GM10266 (cell line): ENCODE measurements at regions not wholly inside any gene's neighbourhood (a gene's known extent, or its start where the extent isn't known, plus 50 kb on each side); places are given as distances from the start of the nearest gene placed in this dataset.
A peak's percentile ranks its signal among the peaks of the same experiment; 100 is the strongest.

Experiments used
- DNase-seq: peaks from one replicate; pipeline ENCODE4 v3.0.0; 2012; ENCODE audit errors: extremely low spot score
- CTCF ChIP-seq: IDR thresholded peaks from 2 replicates; pipeline ENCODE4 v1.5.1; 2012; ENCODE audit warnings: mild to moderate bottlenecking, low read depth; ENCODE audit not compliant: control insufficient read depth, insufficient read depth; ENCODE audit errors: missing control alignments

DNA sequence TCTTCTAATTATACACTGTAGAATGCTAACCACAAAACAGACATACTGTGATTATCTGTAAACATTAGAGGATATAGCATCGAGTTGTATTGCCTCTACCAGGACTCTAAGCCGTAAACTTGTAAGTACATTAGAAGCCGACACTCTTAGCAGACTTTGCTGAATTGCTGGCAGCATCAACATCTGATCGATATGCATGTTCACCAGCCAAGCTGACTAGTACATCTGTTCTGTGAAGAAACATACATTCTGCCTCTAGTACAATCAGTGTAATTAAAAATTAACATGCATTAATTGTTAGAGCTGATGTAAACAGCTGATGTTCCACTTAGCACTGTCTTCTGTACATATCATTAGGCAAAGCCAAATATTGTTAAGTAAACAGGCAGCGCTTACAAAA lies 502.2 kb downstream of the NR4A2 start:
- TF ChIP-seq CTCF, result no peak
- no peak for DNase-seq

GRCh38 chr2:155825876-155826275 lies 506.6 kb downstream of the NR4A2 start:
- no peak for DNase-seq
- TF ChIP-seq CTCF, result no peak

- peak; percentile 66 for TF ChIP-seq CTCF
- peak; percentile 27 for DNase-seq
Observed at GRCh38 chr2:155815851-155816250, 516.7 kb downstream of the NR4A2 start.

GRCh38 chr2:155815275-155815674 lies 517.2 kb downstream of the NR4A2 start:
- DNase-seq, result no peak
- no peak for TF ChIP-seq CTCF

- no peak for DNase-seq
- TF ChIP-seq CTCF, result no peak
Observed at GRCh38 chr2:155810411-155810810, 522.1 kb downstream of the NR4A2 start.

DNA sequence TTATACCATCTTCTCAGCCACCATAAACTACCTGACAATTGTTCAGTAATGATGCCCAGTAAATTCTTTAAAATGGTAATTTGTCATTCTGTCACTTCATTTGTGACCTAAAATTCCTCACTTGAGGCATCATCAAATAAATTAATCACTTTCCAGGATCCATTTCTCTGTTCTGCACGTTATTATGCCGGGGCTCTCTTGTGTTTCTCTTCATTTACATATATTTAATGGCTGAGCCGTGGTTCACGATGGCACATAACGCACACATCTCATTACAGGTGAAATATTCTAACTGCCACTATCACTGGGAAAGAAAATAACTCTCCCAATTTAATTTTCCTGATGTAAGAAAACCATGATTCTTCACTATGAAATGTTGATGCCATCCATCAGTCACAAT lies 529.6 kb downstream of the NR4A2 start:
- no peak for DNase-seq

GRCh38 chr2:155792666-155793065 lies 539.9 kb downstream of the NR4A2 start:
- no peak for DNase-seq
- no peak for TF ChIP-seq CTCF

More for the DNA sequence above, 529.6 kb downstream of the NR4A2 start:
- no peak for TF ChIP-seq CTCF

DNA sequence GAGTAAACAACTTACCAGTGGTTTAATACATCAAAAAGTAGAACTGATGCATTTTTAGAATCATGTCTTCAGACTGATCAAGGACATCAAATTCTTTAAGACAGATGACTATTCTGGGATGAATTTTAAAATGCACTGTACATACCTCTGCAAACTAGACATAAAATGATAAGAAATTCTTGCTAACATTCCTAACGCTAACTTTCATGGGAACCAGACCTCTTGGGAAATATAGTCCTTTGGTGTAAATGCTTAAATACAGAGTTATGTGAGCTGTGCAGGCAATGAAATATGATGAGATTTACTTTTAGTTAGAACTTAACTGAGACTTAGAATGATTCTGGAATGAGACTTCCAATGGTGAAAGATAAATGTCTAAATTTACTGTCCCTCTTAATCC lies 562.0 kb downstream of the NR4A2 start:
- no peak for DNase-seq
- no peak for TF ChIP-seq CTCF
